Activated naive CD8-positive, alpha-beta T cell treated with anti-CD3 and anti-CD28 coated beads for 36 hours (primary cell): ENCODE measurements at regions not wholly inside any gene's neighbourhood (a gene's known extent, or its start where the extent isn't known, plus 50 kb on each side); places are given as distances from the start of the nearest gene placed in this dataset.
A peak's percentile ranks its signal among the peaks of the same experiment; 100 is the strongest.

Source experiments
- DNase-seq: peaks from one replicate; pipeline ENCODE4 v3.0.0; 2021
- H3K27ac Mint-ChIP-seq: one replicate; pipeline ENCODE4 v1.8.0; 2022; ENCODE audit warnings: mild to moderate bottlenecking, moderate library complexity, mixed read lengths
- H3K27me3 Mint-ChIP-seq: one replicate; pipeline ENCODE4 v1.8.0; 2022; ENCODE audit warnings: mild to moderate bottlenecking, mixed read lengths
- H3K36me3 Mint-ChIP-seq: one replicate; pipeline ENCODE4 v1.8.0; 2021; ENCODE audit warnings: mild to moderate bottlenecking, mixed read lengths
- H3K4me1 Mint-ChIP-seq: one replicate; pipeline ENCODE4 v1.8.0; 2021; ENCODE audit warnings: mixed read lengths
- H3K4me3 Mint-ChIP-seq: one replicate; pipeline ENCODE4 v1.8.0; 2022; ENCODE audit warnings: mild to moderate bottlenecking, moderate library complexity, mixed read lengths
- H3K9me3 Mint-ChIP-seq: one replicate; pipeline ENCODE4 v1.8.0; 2022; ENCODE audit warnings: mixed read lengths

DNA sequence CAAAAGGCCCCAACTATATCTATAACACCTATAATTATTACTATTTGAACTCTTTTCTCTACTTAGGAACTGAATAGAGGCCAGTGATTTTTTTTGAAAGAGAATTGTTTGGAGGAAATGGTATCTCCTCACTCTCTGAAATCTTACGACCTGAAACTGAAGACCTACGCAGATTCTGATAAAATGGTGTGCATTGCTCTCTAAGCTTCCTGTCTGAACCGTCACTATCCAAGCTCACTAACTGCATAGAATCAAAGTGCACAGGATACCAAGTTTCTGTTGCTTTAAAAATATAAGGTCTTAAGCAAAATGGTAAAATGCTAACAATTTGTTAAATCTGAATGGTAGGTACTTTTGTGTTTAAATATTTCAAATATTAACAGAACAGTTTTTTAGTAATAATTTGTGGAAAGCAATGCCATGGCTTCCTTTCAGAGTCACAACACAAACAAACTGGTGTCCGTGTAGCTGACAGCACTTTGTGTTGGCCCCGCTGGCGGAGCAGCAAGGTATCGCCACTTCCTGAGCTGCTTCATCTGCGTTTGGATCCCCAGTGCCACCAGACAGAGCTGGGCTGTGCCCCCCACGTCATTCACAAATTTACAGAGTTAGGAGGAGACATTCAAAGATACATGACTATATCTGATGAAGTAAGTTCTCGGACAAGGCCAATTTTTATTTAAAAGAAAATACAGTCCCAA, 313.9 kb downstream of the FBXW7 start:
- no peak for DNase-seq
- Mint-ChIP-seq H3K36me3 (peaks cover 4% of the 10 kb centered on the region), H3K4me1 (peaks cover 4% of the 10 kb centered on the region), H3K9me3 (peaks cover 2% of the 10 kb centered on the region), H3K27me3 (no peaks in the 10 kb centered on the region), H3K4me3 (no peak overlapping the region), H3K27ac (no peak overlapping the region)

DNA sequence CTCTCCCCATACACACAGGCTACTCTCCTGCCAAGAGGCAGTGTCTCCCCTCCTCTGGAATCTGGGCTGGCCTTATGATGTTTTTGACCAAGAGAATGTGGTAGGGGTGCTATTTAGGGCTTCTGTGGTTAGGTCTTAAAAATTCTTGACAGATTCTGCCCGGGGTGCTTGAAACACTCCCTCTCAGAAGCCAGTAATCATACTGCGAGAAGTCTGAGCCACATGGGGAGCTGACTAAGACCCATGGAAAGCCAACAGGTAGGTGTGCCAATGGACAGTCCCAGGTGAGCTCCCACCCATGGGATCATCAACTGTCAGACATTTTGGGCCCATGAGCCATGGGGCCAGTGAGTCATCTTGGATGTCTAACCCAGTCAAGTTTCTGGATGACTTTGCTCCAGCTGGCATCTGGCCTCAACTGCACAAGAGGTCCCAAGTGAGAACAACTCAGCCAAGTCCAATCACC, 315.7 kb downstream of the FBXW7 start:
- H3K27me3 Mint-ChIP-seq, result no peaks in the 10 kb centered on the region
- peaks cover 5% of the 10 kb centered on the region for H3K9me3 Mint-ChIP-seq
- peaks cover 4% of the 10 kb centered on the region for H3K36me3 Mint-ChIP-seq
- DNase-seq, result peak; percentile 5
- peaks cover 4% of the 10 kb centered on the region for H3K4me1 Mint-ChIP-seq
- H3K27ac Mint-ChIP-seq, result no peak overlapping the region
- no peak overlapping the region for H3K4me3 Mint-ChIP-seq

DNA sequence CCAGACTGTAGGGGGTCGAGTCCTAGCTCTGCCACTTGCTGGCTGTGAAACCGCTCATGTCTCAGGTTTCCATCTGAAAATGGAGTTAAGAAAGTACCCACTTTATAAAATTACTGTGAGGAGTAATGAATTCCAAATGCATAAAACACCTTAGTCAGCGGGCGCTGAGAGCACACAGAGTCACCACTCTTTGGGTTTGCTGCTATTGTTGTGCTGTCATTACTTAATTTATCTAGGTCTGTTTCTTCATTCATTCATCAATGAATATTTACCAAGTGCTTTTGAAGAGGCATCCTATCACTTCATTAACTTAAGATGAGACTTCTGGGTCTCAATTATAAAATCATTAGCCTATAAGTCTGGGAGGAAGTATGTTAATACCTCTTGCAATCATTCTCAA, 317.3 kb downstream of the FBXW7 start:
- H3K27me3 Mint-ChIP-seq, result no peaks in the 10 kb centered on the region
- H3K4me1 Mint-ChIP-seq, result peaks cover 4% of the 10 kb centered on the region
- no peak overlapping the region for H3K27ac Mint-ChIP-seq
- peaks cover 11% of the 10 kb centered on the region for H3K9me3 Mint-ChIP-seq
- peaks cover 6% of the 10 kb centered on the region for H3K36me3 Mint-ChIP-seq
- no peak for DNase-seq
- no peak overlapping the region for H3K4me3 Mint-ChIP-seq

DNA sequence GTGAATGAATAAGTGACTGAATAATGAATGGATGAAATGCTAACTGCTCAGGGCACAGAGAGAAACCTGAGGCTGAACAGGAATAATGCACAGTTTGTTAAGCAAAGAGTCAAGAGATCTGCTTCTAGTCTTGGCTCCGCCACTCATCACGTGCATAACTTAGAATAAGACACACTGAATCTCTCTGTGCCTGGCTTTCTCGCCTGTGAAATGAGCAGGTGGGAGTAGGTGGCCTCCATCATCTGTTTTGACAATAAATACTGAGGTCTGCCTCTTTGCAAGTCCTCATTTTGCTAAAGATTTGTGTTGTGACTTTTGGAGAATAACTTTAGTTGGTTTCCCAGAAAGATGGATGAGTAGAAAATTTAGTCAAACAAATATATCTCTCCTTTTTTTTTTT, 318.0 kb downstream of the FBXW7 start:
- no peak for DNase-seq
- H3K27me3 Mint-ChIP-seq, result no peaks in the 10 kb centered on the region
- H3K4me1 Mint-ChIP-seq, result peaks cover 4% of the 10 kb centered on the region
- H3K9me3 Mint-ChIP-seq, result peaks cover 14% of the 10 kb centered on the region
- H3K36me3 Mint-ChIP-seq, result peaks cover 6% of the 10 kb centered on the region
- no peak overlapping the region for H3K4me3 Mint-ChIP-seq
- no peak overlapping the region for H3K27ac Mint-ChIP-seq

DNA sequence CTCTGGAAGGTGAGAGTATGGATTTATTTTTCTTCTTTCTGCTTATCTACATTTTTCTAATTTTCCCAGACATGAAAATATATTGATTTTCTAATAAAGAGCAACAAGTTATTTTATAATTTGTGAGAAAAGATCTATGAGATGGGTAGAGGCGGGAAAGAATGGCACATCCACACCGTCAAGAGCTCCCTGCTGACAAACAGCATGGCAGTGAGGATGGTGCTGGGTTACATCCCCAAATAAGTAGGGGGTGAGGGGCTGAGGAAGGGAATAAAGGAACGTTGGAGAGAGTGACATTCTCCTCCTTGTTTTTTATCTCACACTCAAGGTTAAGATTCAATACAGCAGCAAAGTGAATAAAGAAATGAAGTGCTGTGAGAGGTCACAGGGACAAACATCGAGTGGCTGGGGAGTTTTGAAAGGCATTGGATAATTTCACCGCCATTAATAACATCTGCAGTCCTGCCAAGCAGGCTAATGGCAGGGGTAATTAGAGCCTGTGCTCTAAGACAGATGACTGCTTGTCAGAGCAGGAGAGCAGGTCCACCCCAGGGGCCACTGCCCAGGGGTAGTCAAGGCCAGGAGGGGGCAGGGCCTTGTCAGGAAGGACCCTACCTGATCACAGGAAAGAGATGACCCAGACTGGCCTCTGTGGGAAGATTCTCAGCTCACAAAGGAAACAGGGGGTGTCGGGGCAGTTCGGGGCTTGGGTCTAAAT, 323.8 kb downstream of the FBXW7 start:
- Mint-ChIP-seq H3K27me3 (no peaks in the 10 kb centered on the region), H3K9me3 (peaks cover 14% of the 10 kb centered on the region), H3K4me3 (no peak overlapping the region), H3K4me1 (no peaks in the 10 kb centered on the region), H3K27ac (no peak overlapping the region), H3K36me3 (peaks cover 2% of the 10 kb centered on the region)
- DNase-seq, result no peak

DNA sequence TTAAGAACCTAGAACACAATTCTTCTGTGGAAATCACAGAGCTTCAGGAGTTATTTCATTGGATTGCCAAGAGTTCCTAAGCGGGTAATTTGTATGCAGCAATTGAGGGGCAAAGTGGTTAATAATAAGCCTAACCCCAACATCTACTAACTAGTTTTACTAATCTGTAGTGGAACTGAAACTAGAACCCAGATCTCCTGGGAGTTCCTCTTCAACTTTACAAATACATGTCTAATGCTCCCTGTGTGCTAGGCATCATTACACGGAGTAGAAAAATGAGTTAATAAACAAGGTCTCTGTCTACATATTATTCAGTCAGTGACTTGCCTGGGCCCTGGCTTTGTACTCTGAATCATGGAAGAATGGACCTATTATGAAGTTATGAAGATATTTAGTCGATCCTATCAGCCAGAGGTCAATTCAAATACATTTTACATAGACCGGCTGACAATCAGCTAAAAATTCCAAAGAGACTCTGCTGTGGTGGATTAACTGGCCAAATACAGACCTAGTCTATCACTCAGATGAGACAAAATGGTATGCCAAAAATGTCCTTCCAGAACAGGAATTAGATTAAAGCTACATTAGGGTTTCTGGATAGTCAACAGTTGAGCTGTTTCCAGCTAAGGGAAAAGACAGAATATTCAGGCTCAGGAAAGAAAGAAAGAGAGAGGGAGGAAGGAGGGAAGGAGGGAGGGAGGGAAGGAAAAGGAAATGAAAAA, 326.0 kb downstream of the FBXW7 start:
- H3K4me1 Mint-ChIP-seq, result no peaks in the 10 kb centered on the region
- H3K27me3 Mint-ChIP-seq, result no peaks in the 10 kb centered on the region
- no peaks in the 10 kb centered on the region for H3K36me3 Mint-ChIP-seq
- H3K4me3 Mint-ChIP-seq, result no peak overlapping the region
- no peak overlapping the region for H3K27ac Mint-ChIP-seq
- DNase-seq, result no peak
- peaks cover 9% of the 10 kb centered on the region for H3K9me3 Mint-ChIP-seq

DNA sequence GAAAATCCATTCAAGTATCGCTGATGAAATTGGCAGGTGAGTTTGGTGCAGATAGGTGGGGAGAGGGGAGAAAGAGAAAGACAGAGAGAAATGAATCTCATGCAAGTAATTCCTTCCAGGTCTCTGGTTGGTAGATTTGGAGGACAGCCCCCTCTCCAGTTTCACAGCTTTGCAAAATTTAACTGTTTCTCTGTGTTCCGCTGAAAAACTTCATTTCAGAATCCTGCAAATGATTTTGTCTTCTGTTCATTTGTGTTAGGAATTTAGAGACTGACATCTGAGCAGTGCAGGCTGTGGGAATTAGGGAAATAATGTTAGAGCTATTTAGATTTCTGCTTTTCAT, 328.5 kb downstream of the FBXW7 start:
- DNase-seq, result no peak
- Mint-ChIP-seq H3K36me3 (no peaks in the 10 kb centered on the region), H3K9me3 (no peaks in the 10 kb centered on the region), H3K4me1 (no peaks in the 10 kb centered on the region), H3K27me3 (no peaks in the 10 kb centered on the region), H3K27ac (no peak overlapping the region), H3K4me3 (no peak overlapping the region)

DNA sequence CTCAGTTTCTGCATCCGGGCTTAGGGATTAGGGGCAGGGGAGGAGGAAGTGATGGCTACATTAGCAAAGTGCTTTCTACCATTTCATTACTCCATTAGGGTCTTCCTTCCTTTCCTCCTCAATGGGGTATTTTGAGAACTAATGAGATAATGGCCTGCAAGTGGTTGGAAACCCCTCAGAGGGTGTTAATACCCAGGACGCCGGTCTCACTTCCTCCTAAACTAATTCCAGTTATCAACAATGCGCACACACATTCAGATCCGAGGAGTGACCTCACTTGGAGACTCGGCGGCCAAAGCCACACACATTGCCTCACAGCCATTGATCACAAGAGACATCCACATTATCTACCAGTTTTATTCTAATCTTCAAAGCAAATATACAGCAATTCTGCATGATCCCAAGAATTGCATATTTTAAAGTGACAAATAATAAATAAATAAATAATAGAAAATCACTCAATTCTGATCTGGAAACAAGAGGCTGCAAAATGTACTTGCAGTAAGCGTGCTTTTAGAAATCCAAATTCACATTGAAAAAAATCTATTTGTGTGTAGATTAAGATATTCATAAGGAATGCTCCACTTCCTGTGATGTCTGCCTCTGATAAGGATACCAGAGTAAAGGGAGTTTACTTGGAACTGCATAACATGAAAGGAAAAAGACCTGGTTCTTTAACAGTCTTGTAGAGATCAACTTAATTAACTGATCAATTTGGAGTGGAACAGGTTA, 329.1 kb downstream of the FBXW7 start:
- H3K9me3 Mint-ChIP-seq, result no peaks in the 10 kb centered on the region
- H3K4me3 Mint-ChIP-seq, result no peak overlapping the region
- no peaks in the 10 kb centered on the region for H3K4me1 Mint-ChIP-seq
- DNase-seq, result no peak
- H3K36me3 Mint-ChIP-seq, result no peaks in the 10 kb centered on the region
- no peaks in the 10 kb centered on the region for H3K27me3 Mint-ChIP-seq
- H3K27ac Mint-ChIP-seq, result no peak overlapping the region

DNA sequence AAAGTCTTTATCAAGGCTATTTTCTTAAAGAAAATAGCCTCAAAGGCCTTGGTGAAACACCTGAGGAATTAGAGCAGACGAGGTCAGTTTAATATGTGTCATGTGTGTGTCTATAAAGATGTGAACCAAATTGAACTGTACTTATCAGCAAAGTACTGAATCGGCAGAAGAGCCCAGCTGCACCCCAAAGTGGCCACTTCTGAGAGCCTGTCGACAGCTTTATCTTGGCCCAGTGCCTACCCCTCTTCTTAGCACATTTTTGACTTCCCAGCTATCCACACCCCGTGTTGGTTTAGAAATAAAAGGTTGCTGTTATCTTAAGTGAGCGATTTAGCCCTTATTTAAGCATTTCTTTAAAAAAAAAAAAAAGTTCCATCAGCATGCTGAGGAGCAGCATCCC, 329.7 kb downstream of the FBXW7 start:
- Mint-ChIP-seq H3K9me3 (no peaks in the 10 kb centered on the region), H3K4me3 (no peak overlapping the region), H3K4me1 (no peaks in the 10 kb centered on the region), H3K27me3 (no peaks in the 10 kb centered on the region), H3K36me3 (no peaks in the 10 kb centered on the region), H3K27ac (no peak overlapping the region)
- no peak for DNase-seq

DNA sequence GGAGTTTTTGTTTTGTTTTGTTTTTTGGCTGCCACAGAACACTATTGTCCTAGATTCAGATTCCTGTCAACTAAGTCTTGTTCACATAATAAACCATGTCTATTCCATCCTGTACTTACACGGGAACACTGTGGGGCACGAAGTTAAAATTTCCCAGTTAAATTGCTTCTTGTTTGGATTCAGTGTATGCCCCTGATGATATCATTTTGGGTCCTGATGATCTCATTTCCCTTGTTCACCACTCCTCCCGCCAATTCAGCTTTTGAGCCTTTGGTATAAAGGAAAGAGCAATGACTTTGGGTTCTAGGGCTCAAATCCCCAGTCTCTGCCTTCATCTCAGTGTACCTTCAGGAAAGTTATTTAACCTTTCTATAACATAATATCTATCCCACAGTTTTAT, 333.5 kb downstream of the FBXW7 start:
- Mint-ChIP-seq H3K4me1 (no peaks in the 10 kb centered on the region), H3K36me3 (no peaks in the 10 kb centered on the region), H3K9me3 (no peaks in the 10 kb centered on the region), H3K27ac (no peak overlapping the region), H3K4me3 (no peak overlapping the region), H3K27me3 (no peaks in the 10 kb centered on the region)
- DNase-seq, result no peak

DNA sequence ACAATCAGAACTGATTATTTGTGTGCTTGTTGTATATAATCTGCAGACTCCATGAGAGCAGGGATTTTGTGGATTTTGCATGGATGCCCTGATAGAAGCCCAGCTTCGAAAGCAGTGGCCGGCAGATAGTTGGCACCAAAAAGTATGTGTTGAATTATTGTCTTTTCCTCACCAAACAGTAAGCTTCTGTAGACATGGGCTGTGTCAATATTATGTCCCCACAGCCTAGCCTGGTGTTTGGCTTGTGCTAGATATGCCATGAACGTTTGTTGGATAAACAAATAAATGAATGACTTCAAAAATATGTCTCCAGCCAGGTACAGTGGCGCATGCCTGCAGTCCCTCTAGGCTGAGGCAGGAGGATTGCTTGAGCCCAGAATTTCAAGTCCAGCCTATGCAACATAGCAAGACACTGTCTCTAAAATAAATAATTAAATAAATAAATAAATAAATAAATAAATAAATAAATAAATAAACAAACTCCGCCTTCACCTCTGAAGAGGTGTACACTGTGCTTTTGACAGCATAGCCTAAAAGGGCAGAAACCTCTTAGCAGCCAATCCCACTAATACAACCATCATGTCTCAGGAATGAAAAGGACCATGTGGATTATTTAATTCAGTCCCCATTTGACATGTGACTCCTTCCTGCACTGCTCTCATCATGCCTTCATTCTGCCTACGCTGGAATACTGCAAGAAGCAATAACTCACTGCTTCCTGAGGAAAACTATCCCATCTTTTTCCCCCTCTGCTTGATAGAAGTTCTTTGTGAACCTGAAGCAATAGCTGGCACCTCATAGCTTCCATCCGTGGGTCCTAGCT, 335.2 kb downstream of the FBXW7 start:
- Mint-ChIP-seq H3K4me3 (no peak overlapping the region), H3K9me3 (no peaks in the 10 kb centered on the region), H3K4me1 (no peaks in the 10 kb centered on the region), H3K27ac (no peak overlapping the region), H3K27me3 (no peaks in the 10 kb centered on the region), H3K36me3 (no peaks in the 10 kb centered on the region)
- DNase-seq, result no peak

DNA sequence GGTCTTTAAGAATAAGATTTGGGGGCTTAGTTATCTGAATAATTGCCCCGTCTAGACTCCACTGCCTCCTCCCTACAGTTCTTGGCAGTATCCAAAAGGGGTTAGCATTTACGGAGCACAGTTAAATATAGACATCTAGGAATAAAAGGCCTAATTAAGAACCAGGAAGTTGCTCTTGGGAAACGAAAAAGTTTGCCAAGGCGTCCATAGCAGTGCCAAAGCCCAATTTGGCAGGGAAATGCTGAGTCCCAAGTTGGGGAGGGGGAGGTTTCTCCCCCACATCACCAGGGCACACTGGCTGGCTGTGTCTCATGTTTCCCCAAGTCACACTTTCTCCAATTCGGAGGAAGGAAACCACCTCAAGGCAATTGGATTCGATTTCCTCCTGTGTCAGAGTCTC, 338.7 kb downstream of the FBXW7 start:
- Mint-ChIP-seq H3K27me3 (no peaks in the 10 kb centered on the region), H3K27ac (no peak overlapping the region), H3K4me3 (no peak overlapping the region), H3K4me1 (no peaks in the 10 kb centered on the region), H3K36me3 (no peaks in the 10 kb centered on the region), H3K9me3 (peaks cover 4% of the 10 kb centered on the region)
- DNase-seq, result no peak

DNA sequence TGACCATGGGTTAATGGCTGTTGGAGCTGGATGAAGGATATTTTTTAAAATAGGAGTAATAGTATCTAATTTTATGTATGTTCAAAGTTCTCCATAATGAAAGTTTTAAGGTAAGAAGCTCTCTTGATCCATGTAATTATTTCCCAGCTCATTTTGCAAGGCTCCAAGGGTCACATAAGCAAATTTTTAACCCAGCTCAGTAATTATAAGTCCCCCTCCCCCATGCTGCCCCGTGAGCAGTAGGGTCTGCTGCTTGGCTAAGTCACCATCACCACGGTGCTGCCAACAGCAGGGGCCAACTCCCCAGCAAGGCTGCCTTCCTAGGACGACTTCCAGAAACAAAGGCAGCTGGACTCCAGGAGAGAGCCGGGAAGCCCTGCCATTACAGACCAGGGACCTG, 340.0 kb downstream of the FBXW7 start:
- Mint-ChIP-seq H3K4me3 (no peak overlapping the region), H3K4me1 (no peaks in the 10 kb centered on the region), H3K27ac (no peak overlapping the region), H3K9me3 (peaks cover 4% of the 10 kb centered on the region), H3K27me3 (no peaks in the 10 kb centered on the region), H3K36me3 (no peaks in the 10 kb centered on the region)
- no peak for DNase-seq

DNA sequence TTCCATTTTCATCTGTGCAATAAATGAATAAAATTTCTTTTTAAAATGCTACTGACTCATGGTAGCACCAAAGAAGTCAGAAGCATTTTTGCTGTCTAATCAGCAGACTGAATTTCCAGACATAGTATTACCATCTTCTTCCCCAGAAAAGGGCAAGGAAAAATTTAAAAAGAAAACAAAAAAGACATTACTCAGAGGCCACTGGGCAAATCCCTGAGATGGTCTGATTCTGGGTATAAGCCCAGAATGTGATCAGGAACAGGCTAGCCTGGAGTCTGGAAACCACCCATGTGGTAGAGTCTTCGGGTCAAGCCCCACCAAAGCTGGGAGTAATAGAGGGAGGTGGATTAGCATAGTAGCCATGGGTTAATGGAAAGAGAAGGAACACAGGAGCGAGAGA, 342.8 kb downstream of the FBXW7 start:
- no peaks in the 10 kb centered on the region for H3K27me3 Mint-ChIP-seq
- no peak overlapping the region for H3K4me3 Mint-ChIP-seq
- no peaks in the 10 kb centered on the region for H3K36me3 Mint-ChIP-seq
- H3K9me3 Mint-ChIP-seq, result peaks cover 4% of the 10 kb centered on the region
- no peak overlapping the region for H3K27ac Mint-ChIP-seq
- H3K4me1 Mint-ChIP-seq, result peaks cover 14% of the 10 kb centered on the region
- DNase-seq, result no peak
